ENCODE measurements at regions not wholly inside any gene's neighbourhood (a gene's known extent, or its start where the extent isn't known, plus 50 kb on each side); places are given as distances from the start of the nearest gene placed in this dataset.

GRCh38 chr5:91235271-91235694 is 147.8 kb downstream of the ARRDC3 start:
- no peak for DNase-seq

GRCh38 chr5:91232523-91232922 is 150.6 kb downstream of the ARRDC3 start:
- DNase-seq: no peak

GRCh38 chr5:91229031-91229727 is 153.9 kb downstream of the ARRDC3 start:
- no peak for DNase-seq

- no peak for DNase-seq
Observed at GRCh38 chr5:91228188-91228587, 154.9 kb downstream of the ARRDC3 start.

- DNase-seq: no peak
Observed at GRCh38 chr5:91225848-91226686, 157.1 kb downstream of the ARRDC3 start.

GRCh38 chr5:91224969-91225368 is 158.1 kb downstream of the ARRDC3 start:
- no peak for DNase-seq

- no peak for DNase-seq
Observed at GRCh38 chr5:91224456-91224855, 158.7 kb downstream of the ARRDC3 start.

- no peak for DNase-seq
Observed at GRCh38 chr5:91223886-91224285, 159.2 kb downstream of the ARRDC3 start.

- no peak for DNase-seq
Observed at GRCh38 chr5:91222482-91222881, 160.6 kb downstream of the ARRDC3 start.

GRCh38 chr5:91221917-91222316 is 161.2 kb downstream of the ARRDC3 start:
- DNase-seq: no peak

- no peak for DNase-seq
Observed at GRCh38 chr5:91219803-91220371, 163.2 kb downstream of the ARRDC3 start.

- no peak for DNase-seq
Observed at GRCh38 chr5:91219091-91219802, 163.9 kb downstream of the ARRDC3 start.

GRCh38 chr5:91217859-91218258 is 165.3 kb downstream of the ARRDC3 start:
- no peak for DNase-seq

GRCh38 chr5:91214571-91214970 is 168.5 kb downstream of the ARRDC3 start:
- no peak for DNase-seq

All from NCI-H526 treated with DMSO at 0.1 percent for 48 hours (cell line).